Erythroblast (primary cell): ENCODE measurements at regions not wholly inside any gene's neighbourhood (a gene's known extent, or its start where the extent isn't known, plus 50 kb on each side); places are given as distances from the start of the nearest gene placed in this dataset.

Experiments
- GATA1 ChIP-seq: IDR thresholded peaks from 2 replicates; pipeline ENCODE4 v1.6.1; 2011; ENCODE audit warnings: low read depth, mild to moderate bottlenecking, control low read depth, low read length, moderate library complexity
- POLR2A ChIP-seq: IDR thresholded peaks from 2 replicates; pipeline ENCODE4 v1.6.1; 2011; ENCODE audit warnings: mild to moderate bottlenecking, low read length

GRCh38 chr17:73870068-73870467 lies 225.8 kb upstream of the SDK2 start:
- no peak for TF ChIP-seq POLR2A
- no peak for TF ChIP-seq GATA1
